DOHH2 (cell line): ENCODE measurements at regions not wholly inside any gene's neighbourhood (a gene's known extent, or its start where the extent isn't known, plus 50 kb on each side); places are given as distances from the start of the nearest gene placed in this dataset.

Experiments used
- EZH2phosphoT487 ChIP-seq: fragments of 200-600 bp; sonication (generic); IDR thresholded peaks from 2 replicates; pipeline ENCODE4 v1.6.1; 2017; ENCODE audit warnings: borderline replicate concordance, mild to moderate bottlenecking, antibody characterized with exemption, low read length, moderate library complexity, mixed read lengths
- TF ChIP-seq, protein P1 (sequence below): fragments of 200-600 bp; sonication (generic); IDR thresholded peaks from one replicate; pipeline ENCODE4 v1.5.1; 2014; ENCODE audit warnings: antibody characterized with exemption, mild to moderate bottlenecking, low read depth, low read length; ENCODE audit not compliant: poor library complexity, severe bottlenecking

DNA sequence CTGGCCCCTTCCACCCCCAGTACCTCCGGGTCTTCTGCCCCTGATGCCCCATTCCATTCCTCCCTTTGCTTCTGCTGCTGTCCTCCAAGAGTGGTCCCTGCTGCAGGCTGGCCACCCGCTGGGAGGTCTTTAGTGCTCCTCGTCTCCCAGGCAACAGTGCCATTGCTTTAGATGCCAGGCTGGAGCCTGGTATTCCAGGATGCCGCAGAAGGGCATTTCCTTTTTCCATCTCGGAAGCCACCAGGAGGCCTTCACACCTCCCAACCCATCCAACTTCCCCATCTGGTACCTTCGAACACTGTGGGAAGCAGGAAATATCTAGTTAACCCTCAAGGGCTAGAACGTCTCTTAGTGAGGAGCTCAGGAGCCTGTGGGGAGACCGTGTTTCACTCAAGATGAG lies 92.9 kb upstream of the DUSP5 start:
- TF ChIP-seq, protein P1, sequence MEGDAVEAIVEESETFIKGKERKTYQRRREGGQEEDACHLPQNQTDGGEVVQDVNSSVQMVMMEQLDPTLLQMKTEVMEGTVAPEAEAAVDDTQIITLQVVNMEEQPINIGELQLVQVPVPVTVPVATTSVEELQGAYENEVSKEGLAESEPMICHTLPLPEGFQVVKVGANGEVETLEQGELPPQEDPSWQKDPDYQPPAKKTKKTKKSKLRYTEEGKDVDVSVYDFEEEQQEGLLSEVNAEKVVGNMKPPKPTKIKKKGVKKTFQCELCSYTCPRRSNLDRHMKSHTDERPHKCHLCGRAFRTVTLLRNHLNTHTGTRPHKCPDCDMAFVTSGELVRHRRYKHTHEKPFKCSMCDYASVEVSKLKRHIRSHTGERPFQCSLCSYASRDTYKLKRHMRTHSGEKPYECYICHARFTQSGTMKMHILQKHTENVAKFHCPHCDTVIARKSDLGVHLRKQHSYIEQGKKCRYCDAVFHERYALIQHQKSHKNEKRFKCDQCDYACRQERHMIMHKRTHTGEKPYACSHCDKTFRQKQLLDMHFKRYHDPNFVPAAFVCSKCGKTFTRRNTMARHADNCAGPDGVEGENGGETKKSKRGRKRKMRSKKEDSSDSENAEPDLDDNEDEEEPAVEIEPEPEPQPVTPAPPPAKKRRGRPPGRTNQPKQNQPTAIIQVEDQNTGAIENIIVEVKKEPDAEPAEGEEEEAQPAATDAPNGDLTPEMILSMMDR, result no peak
- no peak for TF ChIP-seq EZH2phosphoT487
